SJCRH30 (cell line): ENCODE measurements at regions not wholly inside any gene's neighbourhood (a gene's known extent, or its start where the extent isn't known, plus 50 kb on each side); places are given as distances from the start of the nearest gene placed in this dataset.
"Not testable (repeated sequence)": the region's sequence is repeated elsewhere in the genome, so short reads cannot be mapped to it uniquely, and the experiment has no call there.

Source experiments
- DNase-seq, 2 experiments: peaks; one replicate each; pipeline ENCODE4 v3.0.0-alpha.2; 2015 to 2020
- H3K27ac ChIP-seq: fragments of 250-450 bp; sonication (Bioruptor Pico); 2 replicates; pipeline ENCODE4 v1.5.1; 2020; ENCODE audit warnings: mild to moderate bottlenecking, moderate library complexity
- H3K27me3 ChIP-seq: fragments of 250-450 bp; sonication (Bioruptor Pico); 2 replicates; pipeline ENCODE4 v1.5.1; 2020; ENCODE audit warnings: mild to moderate bottlenecking, moderate library complexity
- H3K36me3 ChIP-seq: fragments of 250-450 bp; sonication (Bioruptor Pico); 2 replicates; pipeline ENCODE4 v1.5.1; 2020; ENCODE audit warnings: mild to moderate bottlenecking, moderate library complexity
- H3K4me1 ChIP-seq: fragments of 250-450 bp; sonication (Bioruptor Pico); 2 replicates; pipeline ENCODE4 v1.5.1; 2020; ENCODE audit warnings: mild to moderate bottlenecking, moderate library complexity
- H3K4me3 ChIP-seq: fragments of 250-450 bp; sonication (Bioruptor Pico); 2 replicates; pipeline ENCODE4 v1.5.1; 2020; ENCODE audit warnings: mild to moderate bottlenecking, moderate library complexity
- H3K9me3 ChIP-seq: fragments of 250-450 bp; sonication (Bioruptor Pico); replicated peaks from 2 replicates; pipeline ENCODE4 v1.5.1; 2020; ENCODE audit warnings: mild to moderate bottlenecking, moderate library complexity

DNA sequence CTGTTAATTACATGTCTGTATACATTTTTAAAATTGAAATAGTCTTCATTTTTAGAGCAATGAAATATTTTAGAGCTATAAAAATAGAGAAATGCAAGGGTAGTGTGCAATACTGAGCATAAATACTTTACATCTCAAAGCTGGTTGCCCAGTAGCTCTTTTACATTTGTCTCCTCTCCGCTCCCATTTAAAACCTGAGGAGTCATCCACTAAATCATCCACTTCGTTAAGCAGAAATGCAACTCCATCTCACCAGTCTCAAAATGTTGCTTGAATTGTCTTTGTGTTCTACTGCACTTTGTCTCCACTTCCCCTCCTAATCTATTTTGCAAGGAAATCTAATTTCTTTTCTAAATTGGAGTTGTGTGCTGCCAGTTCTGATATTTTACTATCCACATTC, 563.6 kb downstream of the VGLL3 start:
- no peaks in the 10 kb centered on the region for H3K9me3 ChIP-seq
- no peaks in the 10 kb centered on the region for H3K36me3 ChIP-seq
- no peaks in the 10 kb centered on the region for H3K27me3 ChIP-seq
- H3K4me3 ChIP-seq: no peak overlapping the region
- no peaks in the 10 kb centered on the region for H3K4me1 ChIP-seq
- no peak for DNase-seq
- H3K27ac ChIP-seq: no peak overlapping the region

DNA sequence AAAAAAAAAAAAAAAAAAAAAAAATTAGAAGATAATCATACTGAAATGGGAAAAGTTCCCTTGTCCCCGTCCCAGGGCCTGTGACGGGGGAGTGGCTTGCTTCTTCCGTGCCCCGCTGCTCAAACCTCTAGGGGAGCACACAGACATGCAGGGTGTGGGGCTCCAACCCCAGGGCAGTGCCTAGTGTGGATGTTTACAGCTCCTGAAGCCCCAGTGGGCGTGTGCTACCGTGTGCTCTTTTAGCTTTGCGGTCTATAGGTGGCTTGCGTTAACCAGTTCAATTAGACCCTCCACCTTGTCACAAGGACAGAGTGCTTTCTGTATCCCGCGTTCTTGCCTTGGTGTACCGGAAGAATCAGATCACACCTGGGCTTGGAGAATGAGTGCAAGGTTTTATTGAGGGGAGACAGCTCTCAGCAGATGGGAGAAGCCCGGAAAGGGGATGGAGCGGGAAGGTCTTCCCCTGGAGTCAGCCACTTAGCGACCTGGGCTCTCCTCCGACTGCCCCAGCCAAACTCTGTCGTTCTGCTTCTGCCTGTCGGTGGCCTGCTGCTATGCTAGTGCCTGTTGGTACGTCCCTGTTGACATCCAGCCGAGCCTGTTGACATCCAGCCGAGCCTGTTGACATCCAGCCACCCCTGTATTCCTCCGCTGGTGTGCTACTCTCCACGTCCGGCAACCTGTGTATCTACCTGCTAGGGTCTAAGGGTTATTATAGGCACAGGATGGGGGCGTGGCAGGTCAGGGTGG, 569.8 kb downstream of the VGLL3 start:
- Histone ChIP-seq H3K9me3 (no peaks in the 10 kb centered on the region), H3K27ac (no peak overlapping the region), H3K27me3 (no peaks in the 10 kb centered on the region), H3K36me3 (no peaks in the 10 kb centered on the region), H3K4me3 (no peak overlapping the region), H3K4me1 (no peaks in the 10 kb centered on the region)
- no peak for DNase-seq

DNA sequence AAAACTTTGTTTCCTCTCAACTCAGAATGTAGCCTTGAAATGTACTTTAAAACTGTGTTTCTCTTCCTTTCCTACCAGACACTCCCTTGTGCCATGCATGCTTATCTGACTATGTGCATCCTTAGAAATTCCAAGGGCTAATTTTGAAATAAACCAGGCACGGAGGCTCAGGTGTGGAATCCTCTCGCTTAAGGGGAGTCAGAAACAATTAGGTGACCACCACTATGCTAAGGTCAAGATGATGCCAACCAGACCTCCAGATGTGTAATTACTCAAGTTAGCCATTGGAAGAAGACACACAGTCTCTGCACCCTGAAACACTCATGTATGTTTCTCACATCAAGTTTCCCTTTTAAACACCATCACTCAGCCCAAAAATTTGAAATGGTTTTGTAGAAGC, 572.1 kb downstream of the VGLL3 start:
- Histone ChIP-seq H3K9me3 (no peaks in the 10 kb centered on the region), H3K4me1 (no peaks in the 10 kb centered on the region), H3K4me3 (no peak overlapping the region), H3K36me3 (no peaks in the 10 kb centered on the region), H3K27me3 (no peaks in the 10 kb centered on the region), H3K27ac (no peak overlapping the region)
- no peak for DNase-seq

GRCh38 chr3:86416334-86416733, 574.6 kb downstream of the VGLL3 start:
- Histone ChIP-seq H3K27ac (no peak overlapping the region), H3K27me3 (no peaks in the 10 kb centered on the region), H3K36me3 (no peaks in the 10 kb centered on the region), H3K4me1 (no peaks in the 10 kb centered on the region), H3K9me3 (no peaks in the 10 kb centered on the region), H3K4me3 (no peak overlapping the region)
- DNase-seq: peak; percentile 22 to 29

DNA sequence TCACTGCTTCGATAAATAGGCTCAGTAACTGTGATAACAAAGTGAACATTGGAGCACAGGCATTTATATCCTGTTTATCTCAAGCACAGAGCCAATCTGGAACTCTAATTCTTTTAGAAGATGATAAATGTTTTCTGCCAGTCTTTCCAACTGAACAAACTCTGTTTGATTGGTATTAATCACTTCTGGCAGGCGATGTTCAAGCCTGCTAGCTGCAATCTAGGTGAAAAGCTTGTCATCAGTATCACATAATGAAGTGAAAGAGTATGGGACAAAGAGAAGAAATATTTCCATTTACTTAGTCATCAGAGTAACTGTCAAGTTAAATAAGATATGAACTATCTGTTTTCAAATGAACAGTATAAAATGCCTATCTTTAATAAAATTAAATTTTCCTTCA, 577.3 kb downstream of the VGLL3 start:
- Histone ChIP-seq H3K4me1 (no peaks in the 10 kb centered on the region), H3K27ac (no peak overlapping the region), H3K36me3 (no peaks in the 10 kb centered on the region), H3K27me3 (no peaks in the 10 kb centered on the region), H3K4me3 (no peak overlapping the region), H3K9me3 (no peaks in the 10 kb centered on the region)
- DNase-seq: no peak

DNA sequence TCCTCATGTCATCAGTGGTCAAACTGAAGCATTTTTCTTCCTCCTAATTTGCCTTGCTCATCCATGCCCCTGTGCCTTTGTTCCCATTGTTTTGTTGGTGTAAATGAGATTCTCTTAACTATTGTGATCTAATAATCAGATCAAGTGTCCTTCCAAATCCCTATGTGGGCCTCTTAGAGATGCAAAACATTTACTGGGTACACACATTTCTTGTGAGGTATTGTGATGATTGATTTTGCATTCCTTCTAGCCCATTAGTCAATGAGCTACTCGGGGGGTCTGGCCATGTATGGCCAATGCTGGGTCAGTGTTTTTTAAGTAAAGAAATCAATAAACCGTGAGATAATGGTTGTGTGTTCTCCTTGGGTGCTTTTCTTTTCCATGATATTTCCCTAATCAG, 580.4 kb downstream of the VGLL3 start:
- H3K4me1 ChIP-seq: no peaks in the 10 kb centered on the region
- H3K27me3 ChIP-seq: no peaks in the 10 kb centered on the region
- no peak overlapping the region for H3K27ac ChIP-seq
- no peaks in the 10 kb centered on the region for H3K9me3 ChIP-seq
- no peak overlapping the region for H3K4me3 ChIP-seq
- no peak for DNase-seq
- no peaks in the 10 kb centered on the region for H3K36me3 ChIP-seq

DNA sequence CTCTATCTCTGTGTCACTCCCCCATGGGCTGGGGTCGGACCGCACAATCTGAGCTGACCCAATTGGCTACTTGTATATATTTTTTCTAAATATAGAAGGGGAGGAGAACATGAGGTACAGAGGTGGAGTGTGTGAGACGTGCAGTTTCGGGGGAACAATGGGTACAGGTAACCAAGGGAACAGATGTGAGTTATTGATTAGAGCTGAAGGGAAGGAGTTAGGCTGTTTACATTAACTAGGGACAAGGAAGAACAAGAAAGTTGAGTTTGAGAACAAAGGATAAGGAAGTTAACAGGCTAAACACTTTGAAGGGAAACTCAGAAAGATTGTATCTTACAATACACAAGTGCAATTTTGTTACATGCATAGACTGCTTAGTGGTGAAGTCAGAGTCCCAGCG, 601.2 kb downstream of the VGLL3 start:
- not testable (repeated sequence) for H3K36me3 ChIP-seq, H3K27me3 ChIP-seq, H3K4me3 ChIP-seq, H3K9me3 ChIP-seq, DNase-seq
- H3K4me1 ChIP-seq: peaks cover 37% of the 10 kb centered on the region
- H3K27ac ChIP-seq: peak overlapping the region; percentile 76; the same call in 1 of the 2 replicates

DNA sequence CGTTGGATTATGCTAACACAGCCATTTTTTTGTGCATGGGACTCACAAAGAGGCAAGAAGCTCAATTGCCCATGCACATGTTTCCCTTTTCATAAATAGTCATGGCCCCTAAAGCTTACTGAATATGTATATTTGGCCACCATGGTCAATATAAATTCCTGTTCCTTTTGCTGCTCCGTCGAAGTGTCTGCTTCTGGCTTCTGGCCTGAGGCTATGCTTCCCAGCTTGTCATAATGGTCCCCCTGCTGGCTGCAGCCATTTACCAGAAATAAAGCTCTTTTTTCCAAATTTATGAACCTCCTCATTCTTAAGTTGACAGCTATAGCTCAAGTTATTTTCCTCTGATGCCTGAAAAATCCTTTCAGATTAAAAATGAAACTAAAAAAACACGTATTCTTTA, 602.1 kb downstream of the VGLL3 start:
- H3K27ac ChIP-seq: peak overlapping the region; percentile 76
- DNase-seq: peak; percentile 76 to 83
- H3K27me3 ChIP-seq: no peaks in the 10 kb centered on the region
- H3K4me1 ChIP-seq: peaks cover 37% of the 10 kb centered on the region
- no peaks in the 10 kb centered on the region for H3K9me3 ChIP-seq
- H3K4me3 ChIP-seq: peak overlapping the region; percentile 19; the same call in 1 of the 2 replicates
- H3K36me3 ChIP-seq: no peaks in the 10 kb centered on the region

DNA sequence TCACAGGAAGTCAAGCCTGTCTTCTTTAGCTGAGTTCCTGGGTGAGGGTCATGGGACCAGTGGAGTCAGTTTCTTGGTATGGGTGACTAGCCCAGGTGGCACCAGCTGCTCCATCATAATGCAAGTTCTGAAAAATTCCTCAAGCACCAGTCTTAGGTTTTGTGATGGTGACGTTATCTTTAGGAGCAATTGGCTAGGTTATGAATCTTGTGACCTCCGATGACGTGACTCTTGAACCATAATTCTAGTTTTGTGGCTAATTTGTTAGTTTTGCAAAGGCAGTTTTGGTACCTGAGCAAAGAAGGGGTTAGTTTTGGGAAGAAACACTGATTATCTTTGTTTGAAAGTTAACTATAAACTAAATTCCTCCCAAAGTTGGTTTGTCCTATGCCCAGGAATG, 608.4 kb downstream of the VGLL3 start:
- H3K36me3 ChIP-seq: no peaks in the 10 kb centered on the region
- H3K27me3 ChIP-seq: no peaks in the 10 kb centered on the region
- DNase-seq: no peak
- H3K4me1 ChIP-seq: peaks cover 19% of the 10 kb centered on the region
- no peak overlapping the region for H3K4me3 ChIP-seq
- no peaks in the 10 kb centered on the region for H3K9me3 ChIP-seq
- no peak overlapping the region for H3K27ac ChIP-seq

DNA sequence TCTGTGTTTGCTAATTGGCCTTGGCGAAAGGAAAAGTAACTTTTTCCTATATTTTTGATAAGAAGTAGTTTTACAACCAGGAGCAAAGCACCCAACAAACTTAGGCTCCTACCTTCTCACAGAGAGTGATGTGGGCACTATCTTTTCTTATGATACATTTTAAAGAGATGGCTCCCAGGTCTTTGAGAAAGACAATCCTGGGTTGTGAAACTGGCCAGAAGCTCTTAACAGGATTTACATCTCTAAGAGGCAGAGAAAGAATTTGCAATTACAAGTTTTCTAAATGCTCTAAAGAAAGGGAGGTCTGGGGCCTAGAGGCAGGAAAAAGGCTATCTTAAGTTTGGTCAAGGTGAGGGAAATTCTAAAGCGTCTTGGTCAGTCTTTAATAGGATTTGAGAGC, 609.7 kb downstream of the VGLL3 start:
- no peak overlapping the region for H3K4me3 ChIP-seq
- H3K4me1 ChIP-seq: peaks cover 12% of the 10 kb centered on the region
- H3K27ac ChIP-seq: no peak overlapping the region
- no peaks in the 10 kb centered on the region for H3K9me3 ChIP-seq
- DNase-seq: no peak
- no peaks in the 10 kb centered on the region for H3K36me3 ChIP-seq
- H3K27me3 ChIP-seq: no peaks in the 10 kb centered on the region

DNA sequence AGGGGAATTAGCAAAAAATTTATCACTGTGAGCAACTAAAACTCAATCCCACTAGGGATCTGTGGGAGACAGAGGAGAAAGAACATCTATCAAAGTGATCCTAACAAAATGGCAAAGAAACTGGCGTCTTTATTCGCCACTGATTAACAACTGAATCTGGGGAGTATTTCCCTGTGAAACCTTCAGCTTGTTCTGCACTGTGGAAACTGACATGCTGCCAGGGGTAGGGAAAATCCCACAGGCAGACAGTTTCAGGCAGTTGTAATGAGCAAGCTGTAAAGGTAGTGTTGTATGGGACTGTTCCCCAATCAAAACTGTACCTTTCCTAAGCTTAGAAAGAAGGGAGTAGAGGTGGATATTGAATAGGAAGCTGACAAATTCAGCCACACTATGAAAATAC, 611.7 kb downstream of the VGLL3 start:
- H3K27me3 ChIP-seq: no peaks in the 10 kb centered on the region
- H3K9me3 ChIP-seq: no peaks in the 10 kb centered on the region
- no peak for DNase-seq
- H3K27ac ChIP-seq: no peak overlapping the region
- no peaks in the 10 kb centered on the region for H3K36me3 ChIP-seq
- H3K4me3 ChIP-seq: no peak overlapping the region
- no peaks in the 10 kb centered on the region for H3K4me1 ChIP-seq

DNA sequence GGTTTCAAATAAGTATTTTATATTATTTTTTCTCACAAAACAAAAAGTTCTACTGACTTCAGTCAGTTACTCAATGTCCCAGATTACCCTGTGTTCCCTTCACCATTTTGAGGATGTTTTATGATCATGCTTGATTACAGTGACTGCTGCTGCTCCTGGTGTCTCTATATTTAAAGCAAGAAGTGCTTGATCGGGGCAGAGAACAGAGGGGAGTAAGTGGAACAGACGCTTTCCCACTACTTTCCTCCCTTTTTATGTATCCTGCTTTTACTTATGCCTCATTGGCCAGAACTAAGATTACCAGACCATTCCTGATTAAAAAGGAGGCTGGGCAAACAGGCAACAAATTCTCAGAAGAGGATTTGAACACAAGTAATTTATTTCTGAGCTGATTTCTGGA, 612.1 kb downstream of the VGLL3 start:
- H3K4me3 ChIP-seq: no peak overlapping the region
- no peaks in the 10 kb centered on the region for H3K27me3 ChIP-seq
- DNase-seq: no peak
- H3K36me3 ChIP-seq: no peaks in the 10 kb centered on the region
- no peaks in the 10 kb centered on the region for H3K4me1 ChIP-seq
- no peak overlapping the region for H3K27ac ChIP-seq
- H3K9me3 ChIP-seq: no peaks in the 10 kb centered on the region

- H3K9me3 ChIP-seq, DNase-seq, H3K4me3 ChIP-seq, H3K36me3 ChIP-seq, H3K27me3 ChIP-seq, H3K27ac ChIP-seq, H3K4me1 ChIP-seq: not testable (repeated sequence)
Measured at GRCh38 chr3:86335566-86335965, 655.4 kb downstream of the VGLL3 start.

DNA sequence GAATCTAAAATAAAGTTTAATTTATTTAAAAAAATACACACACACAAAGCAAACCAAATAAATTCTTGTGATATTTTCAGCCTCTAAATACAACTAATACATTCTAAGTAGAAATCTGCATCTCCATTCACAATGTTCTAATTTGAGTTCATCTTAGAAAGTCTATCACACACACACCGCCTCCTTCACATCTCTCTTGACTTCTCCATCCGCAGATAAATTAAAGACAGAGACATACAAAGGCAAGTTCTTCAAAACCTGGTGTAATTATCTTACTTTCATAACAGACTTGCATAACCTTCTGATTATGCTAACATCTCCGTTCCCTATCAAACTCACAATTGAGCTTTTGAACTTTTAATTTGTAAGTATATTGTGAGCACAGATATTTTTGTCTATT, 657.3 kb downstream of the VGLL3 start:
- Histone ChIP-seq H3K4me1 (no peaks in the 10 kb centered on the region), H3K36me3 (no peaks in the 10 kb centered on the region), H3K9me3 (no peaks in the 10 kb centered on the region), H3K27ac (no peak overlapping the region), H3K27me3 (no peaks in the 10 kb centered on the region), H3K4me3 (no peak overlapping the region)
- DNase-seq: no peak

DNA sequence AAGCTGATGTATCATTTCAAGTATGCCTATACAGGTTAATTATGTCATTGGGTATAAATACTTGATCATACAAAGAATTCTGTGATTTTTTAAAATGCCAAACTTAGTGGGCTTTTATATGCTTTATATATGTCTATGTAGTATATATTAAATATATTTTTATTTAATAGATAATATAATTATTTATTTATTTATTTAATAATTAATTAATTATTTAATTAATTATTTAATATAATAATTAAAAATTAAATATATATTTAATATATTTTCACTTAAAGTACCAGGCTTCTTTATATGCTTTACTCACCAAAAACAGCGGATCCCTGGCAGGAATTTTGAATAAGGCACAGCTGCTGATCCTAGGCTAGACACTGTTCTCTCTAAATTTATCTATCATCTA, 687.0 kb downstream of the VGLL3 start:
- Histone ChIP-seq H3K4me1 (no peaks in the 10 kb centered on the region), H3K27ac (no peak overlapping the region), H3K4me3 (no peak overlapping the region), H3K9me3 (no peaks in the 10 kb centered on the region), H3K36me3 (no peaks in the 10 kb centered on the region), H3K27me3 (no peaks in the 10 kb centered on the region)
- no peak for DNase-seq

- no peaks in the 10 kb centered on the region for H3K9me3 ChIP-seq
- no peaks in the 10 kb centered on the region for H3K4me1 ChIP-seq
- DNase-seq: no peak
- H3K36me3 ChIP-seq: no peaks in the 10 kb centered on the region
- no peak overlapping the region for H3K27ac ChIP-seq
- H3K4me3 ChIP-seq: no peak overlapping the region
- H3K27me3 ChIP-seq: no peaks in the 10 kb centered on the region
Measured at GRCh38 chr3:86282106-86282787, 708.7 kb downstream of the VGLL3 start.
